Suprapubic skin (tissue), 4 donors: ENCODE measurements at regions not wholly inside any gene's neighbourhood (a gene's known extent, or its start where the extent isn't known, plus 50 kb on each side); places are given as distances from the start of the nearest gene placed in this dataset.

Experiments
- DNase-seq, 2 donors: peaks; one replicate each; pipeline ENCODE4 v3.0.0-alpha.2; 2019; ENCODE audit warnings: low spot score in 2 of 2
- H3K27ac ChIP-seq: fragments of 200-600 bp; sonication (generic); one replicate; pipeline ENCODE4 v1.5.1; 2019
- H3K27me3 ChIP-seq: fragments of 200-600 bp; sonication (generic); one replicate; pipeline ENCODE4 v1.5.1; 2019
- H3K36me3 ChIP-seq: fragments of 200-600 bp; sonication (generic); one replicate; pipeline ENCODE4 v1.5.1; 2019
- H3K4me1 ChIP-seq: fragments of 200-600 bp; sonication (generic); one replicate; pipeline ENCODE4 v1.5.1; 2019
- H3K4me3 ChIP-seq: fragments of 200-600 bp; sonication (generic); one replicate; pipeline ENCODE4 v1.5.1; 2019; ENCODE audit warnings: mild to moderate bottlenecking
- H3K9me3 ChIP-seq: fragments of 200-600 bp; sonication (generic); one replicate; pipeline ENCODE4 v1.5.1; 2019
- EP300 ChIP-seq: sonication (generic); formaldehyde crosslinking; IDR thresholded peaks from one replicate; pipeline ENCODE4 v1.6.1; 2017; ENCODE audit warnings: antibody characterized with exemption
- POLR2A ChIP-seq, 2 donors: fragments of 450-650 bp; IDR thresholded peaks; one replicate each; pipeline ENCODE4 v1.6.1; 2017; ENCODE audit warnings: antibody characterized with exemption in 2 of 2, mild to moderate bottlenecking in 2 of 2, moderate library complexity in 2 of 2
- POLR2AphosphoS5 ChIP-seq, 3 donors: sonication (generic); formaldehyde crosslinking; IDR thresholded peaks; one replicate each; pipeline ENCODE4 v1.6.1; 2017; ENCODE audit warnings: antibody characterized with exemption in 3 of 3
- WGBS: methylation state at CpG from one replicate; pipeline ENCODE4 v1.1.5; 2018; 5-methylcytosine and 5-hydroxymethylcytosine counted together
- TF ChIP-seq, protein P1 (sequence below), 2 donors: fragments of 200-600 bp in 1 of 2; fragments of 450-650 bp in 1 of 2; sonication (generic) in 1 of 2; IDR thresholded peaks; one replicate each; pipeline ENCODE4 v1.5.1; 2016 to 2019; ENCODE audit warnings: antibody characterized with exemption in 2 of 2, mild to moderate bottlenecking in 1 of 2, moderate library complexity in 1 of 2

DNA sequence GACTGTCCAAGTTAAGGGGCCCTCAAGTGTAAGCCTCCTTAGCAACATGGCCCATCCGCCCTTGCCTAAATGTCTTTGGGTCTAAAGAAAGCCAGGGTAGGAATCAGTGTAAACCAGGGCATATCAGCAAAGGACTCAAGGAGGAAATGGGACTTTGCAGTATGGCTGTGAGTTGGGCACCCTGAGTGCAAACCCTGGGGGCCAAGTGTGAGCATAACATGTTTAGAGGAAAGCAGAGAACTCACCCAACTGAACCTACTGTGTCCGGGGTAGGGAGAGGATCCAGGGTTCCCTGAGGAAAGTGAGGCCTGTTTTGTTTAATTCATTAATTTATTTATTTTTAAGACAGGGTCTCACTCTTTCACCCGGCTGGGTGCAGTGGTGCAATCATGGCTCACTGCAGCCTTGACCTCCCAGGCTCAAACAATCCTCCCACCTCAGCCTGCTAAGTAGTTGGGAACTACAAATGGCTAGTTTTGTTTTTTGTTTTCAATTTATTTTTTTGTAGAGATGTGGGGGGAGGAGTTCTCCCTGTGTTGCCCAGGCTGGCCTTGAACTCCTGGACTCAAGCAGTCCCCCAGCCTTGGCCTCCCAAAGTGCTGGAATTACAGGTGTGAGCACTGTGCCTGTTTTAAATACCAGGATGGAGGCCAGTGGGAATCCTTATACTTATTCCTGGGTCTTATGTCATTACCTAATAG, 51.0 kb upstream of the ACTR3 start:
- Histone ChIP-seq H3K36me3 (no peaks in the 10 kb centered on the region), H3K4me1 (no peaks in the 10 kb centered on the region), H3K27ac (no peak overlapping the region), H3K9me3 (no peaks in the 10 kb centered on the region), H3K27me3 (no peaks in the 10 kb centered on the region), H3K4me3 (no peak overlapping the region)
- TF ChIP-seq POLR2AphosphoS5 (IDR thresholded peaks at IDR 0.05), result no peak
- TF ChIP-seq POLR2A (IDR thresholded peaks at IDR 0.05), result no peak
- no peak for TF ChIP-seq EP300
- TF ChIP-seq, protein P1, sequence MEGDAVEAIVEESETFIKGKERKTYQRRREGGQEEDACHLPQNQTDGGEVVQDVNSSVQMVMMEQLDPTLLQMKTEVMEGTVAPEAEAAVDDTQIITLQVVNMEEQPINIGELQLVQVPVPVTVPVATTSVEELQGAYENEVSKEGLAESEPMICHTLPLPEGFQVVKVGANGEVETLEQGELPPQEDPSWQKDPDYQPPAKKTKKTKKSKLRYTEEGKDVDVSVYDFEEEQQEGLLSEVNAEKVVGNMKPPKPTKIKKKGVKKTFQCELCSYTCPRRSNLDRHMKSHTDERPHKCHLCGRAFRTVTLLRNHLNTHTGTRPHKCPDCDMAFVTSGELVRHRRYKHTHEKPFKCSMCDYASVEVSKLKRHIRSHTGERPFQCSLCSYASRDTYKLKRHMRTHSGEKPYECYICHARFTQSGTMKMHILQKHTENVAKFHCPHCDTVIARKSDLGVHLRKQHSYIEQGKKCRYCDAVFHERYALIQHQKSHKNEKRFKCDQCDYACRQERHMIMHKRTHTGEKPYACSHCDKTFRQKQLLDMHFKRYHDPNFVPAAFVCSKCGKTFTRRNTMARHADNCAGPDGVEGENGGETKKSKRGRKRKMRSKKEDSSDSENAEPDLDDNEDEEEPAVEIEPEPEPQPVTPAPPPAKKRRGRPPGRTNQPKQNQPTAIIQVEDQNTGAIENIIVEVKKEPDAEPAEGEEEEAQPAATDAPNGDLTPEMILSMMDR (IDR thresholded peaks at IDR 0.05), result no peak
- 97% methylated on average over 3 of the region's 3 CpGs for WGBS
- DNase-seq, result no peak

DNA sequence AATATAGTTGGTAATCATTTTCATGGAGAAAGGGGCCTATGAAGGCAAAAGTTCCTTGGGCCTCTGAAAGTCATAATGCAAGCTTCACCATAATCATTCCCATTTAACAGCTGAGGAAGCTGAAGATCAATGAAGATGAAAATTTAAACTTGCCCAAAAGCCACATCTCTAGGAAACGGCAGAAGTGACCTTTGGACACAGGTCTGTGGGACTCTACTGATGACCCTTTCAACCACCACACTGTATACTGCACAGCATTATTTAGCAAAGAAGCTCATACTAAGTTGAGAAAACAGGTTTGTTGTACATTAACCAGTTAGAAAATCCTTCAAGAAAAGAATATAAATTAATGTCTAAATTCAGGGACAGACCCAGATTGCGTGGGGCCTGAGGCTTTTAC, 51.6 kb upstream of the ACTR3 start:
- Histone ChIP-seq H3K27ac (no peak overlapping the region), H3K36me3 (no peaks in the 10 kb centered on the region), H3K4me3 (no peak overlapping the region), H3K9me3 (no peaks in the 10 kb centered on the region), H3K27me3 (no peaks in the 10 kb centered on the region), H3K4me1 (no peaks in the 10 kb centered on the region)
- DNase-seq, result no peak
- 98% methylated on average over 2 of the region's 2 CpGs for whole genome bisulfite sequencing
- TF ChIP-seq, protein P1 (IDR thresholded peaks at IDR 0.05), result no peak
- no peak for TF ChIP-seq POLR2AphosphoS5 (IDR thresholded peaks at IDR 0.05)
- TF ChIP-seq EP300, result no peak
- TF ChIP-seq POLR2A (IDR thresholded peaks at IDR 0.05), result no peak

DNA sequence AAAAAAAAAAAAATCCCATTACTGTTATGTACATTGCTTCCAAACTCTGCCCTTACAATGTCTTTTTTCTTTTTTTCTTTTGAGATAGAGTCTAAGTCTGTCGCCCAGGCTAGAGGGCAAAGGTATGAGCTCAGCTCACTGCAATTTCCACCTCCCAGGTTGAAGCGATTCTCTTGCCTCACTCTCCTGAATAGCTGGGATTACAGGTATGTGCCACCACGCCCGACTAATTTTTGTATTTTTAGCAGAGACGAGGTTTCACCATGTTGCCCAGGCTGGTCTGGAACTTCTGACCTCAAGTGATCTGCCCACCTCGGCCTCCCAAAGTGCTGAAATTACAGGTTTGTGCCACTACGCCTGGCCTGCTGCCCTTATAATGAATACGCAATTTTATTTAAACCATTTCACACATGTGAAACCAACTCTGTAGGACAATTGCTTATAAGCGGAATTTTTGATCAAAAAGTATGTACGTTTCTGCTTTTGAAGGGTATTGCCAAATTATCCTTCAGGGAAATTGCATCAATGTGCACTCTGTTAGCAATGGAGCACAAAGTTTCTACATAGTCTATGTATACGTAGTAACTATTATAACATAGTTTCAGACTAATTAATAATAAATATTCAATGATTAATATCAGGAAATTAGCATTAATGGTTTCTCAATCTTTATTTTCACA, 55.7 kb upstream of the ACTR3 start:
- H3K9me3 ChIP-seq, result no peaks in the 10 kb centered on the region
- WGBS, result 66% methylated on average over 11 of the region's 11 CpGs
- DNase-seq, result no peak
- H3K27ac ChIP-seq, result no peak overlapping the region
- no peak overlapping the region for H3K4me3 ChIP-seq
- H3K36me3 ChIP-seq, result no peaks in the 10 kb centered on the region
- no peaks in the 10 kb centered on the region for H3K4me1 ChIP-seq
- TF ChIP-seq EP300, result no peak
- no peak for TF ChIP-seq POLR2A (IDR thresholded peaks at IDR 0.05)
- TF ChIP-seq POLR2AphosphoS5 (IDR thresholded peaks at IDR 0.05), result no peak
- H3K27me3 ChIP-seq, result no peaks in the 10 kb centered on the region

DNA sequence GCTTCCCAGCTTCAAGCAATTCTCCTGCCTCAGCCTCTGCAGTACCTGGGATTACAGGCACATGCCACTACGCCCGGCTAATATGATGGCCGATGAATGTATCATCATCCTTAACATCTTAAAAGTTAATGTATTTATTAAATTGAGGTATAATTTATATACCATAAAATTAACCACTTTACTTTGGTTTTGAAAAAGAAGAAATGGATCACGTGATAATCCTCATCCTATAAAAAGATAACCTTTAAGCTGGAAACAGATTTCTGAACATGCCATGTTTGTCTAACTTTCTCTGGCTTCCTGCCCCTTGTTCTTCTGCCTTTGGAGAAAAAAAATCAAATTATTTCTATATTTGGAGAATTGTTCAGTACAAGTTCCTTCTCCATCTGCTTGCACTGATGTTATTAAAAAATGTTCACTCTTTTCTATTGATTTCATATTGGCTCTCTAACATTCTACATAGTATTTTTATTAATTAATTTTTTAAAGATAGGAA, 57.0 kb upstream of the ACTR3 start:
- H3K27ac ChIP-seq, result no peak overlapping the region
- WGBS, result 90% methylated on average over 4 of the region's 4 CpGs
- H3K9me3 ChIP-seq, result no peaks in the 10 kb centered on the region
- H3K36me3 ChIP-seq, result no peaks in the 10 kb centered on the region
- DNase-seq, result no peak
- H3K4me3 ChIP-seq, result no peak overlapping the region
- H3K4me1 ChIP-seq, result no peaks in the 10 kb centered on the region
- TF ChIP-seq, protein P1 (IDR thresholded peaks at IDR 0.05), result no peak
- TF ChIP-seq POLR2A (IDR thresholded peaks at IDR 0.05), result no peak
- no peak for TF ChIP-seq EP300
- TF ChIP-seq POLR2AphosphoS5 (IDR thresholded peaks at IDR 0.05), result no peak
- H3K27me3 ChIP-seq, result no peaks in the 10 kb centered on the region

DNA sequence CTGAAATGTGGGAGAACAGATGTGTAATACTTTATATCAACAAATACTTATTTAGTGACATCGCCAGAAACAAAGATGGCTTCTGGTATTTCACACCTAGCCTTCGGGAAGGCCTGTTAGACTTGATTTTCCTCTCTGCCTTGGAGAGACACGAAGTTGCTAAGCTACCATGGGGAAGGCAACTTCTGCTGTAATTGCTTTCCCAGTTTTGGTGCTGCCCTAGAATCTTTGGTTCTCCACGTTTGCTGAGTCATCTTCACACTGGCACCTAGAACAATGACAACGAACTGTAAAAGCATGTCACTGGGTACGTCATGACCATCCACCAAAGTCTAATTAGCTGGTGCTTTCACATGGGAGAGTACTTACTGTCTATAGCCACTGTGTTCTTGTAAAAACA, 58.7 kb upstream of the ACTR3 start:
- Histone ChIP-seq H3K27ac (peak overlapping the region; percentile 10), H3K4me1 (no peaks in the 10 kb centered on the region), H3K4me3 (no peak overlapping the region), H3K36me3 (no peaks in the 10 kb centered on the region), H3K9me3 (no peaks in the 10 kb centered on the region), H3K27me3 (no peaks in the 10 kb centered on the region)
- TF ChIP-seq POLR2A (IDR thresholded peaks at IDR 0.05) (no peak), POLR2AphosphoS5 (IDR thresholded peaks at IDR 0.05) (peak in 2 of 3 donors; percentile 51 to 52)
- TF ChIP-seq, protein P1 (IDR thresholded peaks at IDR 0.05), result no peak
- DNase-seq, result no peak
- 63% methylated on average over 6 of the region's 6 CpGs for WGBS
